ENCODE measurements at regions not wholly inside any gene's neighbourhood (a gene's known extent, or its start where the extent isn't known, plus 50 kb on each side); places are given as distances from the start of the nearest gene placed in this dataset.
A peak's percentile ranks its signal among the peaks of the same experiment; 100 is the strongest.

GRCh38 chr2:35035883-35036282 lies 1319.7 kb upstream of the CRIM1 start:
- H4K20me1 ChIP-seq (ENCODE audit: insufficient read depth, low read length), result no peaks in the 10 kb centered on the region
- no peaks in the 10 kb centered on the region for H3K27me3 Mint-ChIP-seq (ENCODE audit: low read depth in 3 of 3)
- H3K9me3 Mint-ChIP-seq, result peaks cover 3 to 23% (median 9%) of the 10 kb centered on the region in 7 donors
- intact Hi-C loops (cut with micrococcal nuclease), result no loop called here
- no peak overlapping the region for H3K4me3 Mint-ChIP-seq
- H3K36me3 ChIP-seq (replicated peaks in 1 of 2; ENCODE audit: control insufficient read depth in 1 of 2, insufficient read depth in 2 of 2, low read length in 2 of 2), result no peaks in the 10 kb centered on the region
- H3K9ac ChIP-seq (ENCODE audit: insufficient read depth, low read length, poor library complexity, severe bottlenecking), result no peak overlapping the region
- H3K79me2 ChIP-seq (ENCODE audit: insufficient read depth, low read length), result no peaks in the 10 kb centered on the region
- no peaks in the 10 kb centered on the region for H3K36me3 Mint-ChIP-seq
- no peak overlapping the region for H2AFZ ChIP-seq (ENCODE audit: insufficient read depth, low read depth, low read length, poor library complexity, severe bottlenecking)
- no peak overlapping the region for H3K4me3 ChIP-seq (replicated peaks in 1 of 3; ENCODE audit: low read depth in 2 of 3, low read length in 3 of 3)
- DNase-seq, result no peak
- no peak overlapping the region for H3K4me2 ChIP-seq (replicated peaks; ENCODE audit: extremely low read depth, low read length, poor library complexity, severe bottlenecking)
- H3K4me1 ChIP-seq (ENCODE audit: control insufficient read depth in 1 of 2, insufficient read depth in 2 of 2, low read length in 2 of 2), result no peaks in the 10 kb centered on the region
- TF ChIP-seq, protein P1, sequence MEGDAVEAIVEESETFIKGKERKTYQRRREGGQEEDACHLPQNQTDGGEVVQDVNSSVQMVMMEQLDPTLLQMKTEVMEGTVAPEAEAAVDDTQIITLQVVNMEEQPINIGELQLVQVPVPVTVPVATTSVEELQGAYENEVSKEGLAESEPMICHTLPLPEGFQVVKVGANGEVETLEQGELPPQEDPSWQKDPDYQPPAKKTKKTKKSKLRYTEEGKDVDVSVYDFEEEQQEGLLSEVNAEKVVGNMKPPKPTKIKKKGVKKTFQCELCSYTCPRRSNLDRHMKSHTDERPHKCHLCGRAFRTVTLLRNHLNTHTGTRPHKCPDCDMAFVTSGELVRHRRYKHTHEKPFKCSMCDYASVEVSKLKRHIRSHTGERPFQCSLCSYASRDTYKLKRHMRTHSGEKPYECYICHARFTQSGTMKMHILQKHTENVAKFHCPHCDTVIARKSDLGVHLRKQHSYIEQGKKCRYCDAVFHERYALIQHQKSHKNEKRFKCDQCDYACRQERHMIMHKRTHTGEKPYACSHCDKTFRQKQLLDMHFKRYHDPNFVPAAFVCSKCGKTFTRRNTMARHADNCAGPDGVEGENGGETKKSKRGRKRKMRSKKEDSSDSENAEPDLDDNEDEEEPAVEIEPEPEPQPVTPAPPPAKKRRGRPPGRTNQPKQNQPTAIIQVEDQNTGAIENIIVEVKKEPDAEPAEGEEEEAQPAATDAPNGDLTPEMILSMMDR (IDR thresholded peaks at IDR 0.05), result no peak
- no peaks in the 10 kb centered on the region for H3K4me1 Mint-ChIP-seq
- no peak overlapping the region for H3K27ac ChIP-seq (ENCODE audit: low read depth in 1 of 2, low read length in 2 of 2)
- no CpG with 5 or more reads among the region's 3 CpGs for WGBS (ENCODE audit: insufficient coverage)
- H3K27me3 ChIP-seq (ENCODE audit: control insufficient read depth in 2 of 2, insufficient read depth in 2 of 2, low read length in 2 of 2), result no peaks in the 10 kb centered on the region
- H3K9me3 ChIP-seq (replicated peaks in 1 of 2; ENCODE audit: control insufficient read depth in 1 of 2, insufficient read depth in 1 of 2, low read length in 2 of 2), result peaks cover 0 to 26% of the 10 kb centered on the region in 2 donors
- H3K27ac Mint-ChIP-seq, result no peak overlapping the region

DNA sequence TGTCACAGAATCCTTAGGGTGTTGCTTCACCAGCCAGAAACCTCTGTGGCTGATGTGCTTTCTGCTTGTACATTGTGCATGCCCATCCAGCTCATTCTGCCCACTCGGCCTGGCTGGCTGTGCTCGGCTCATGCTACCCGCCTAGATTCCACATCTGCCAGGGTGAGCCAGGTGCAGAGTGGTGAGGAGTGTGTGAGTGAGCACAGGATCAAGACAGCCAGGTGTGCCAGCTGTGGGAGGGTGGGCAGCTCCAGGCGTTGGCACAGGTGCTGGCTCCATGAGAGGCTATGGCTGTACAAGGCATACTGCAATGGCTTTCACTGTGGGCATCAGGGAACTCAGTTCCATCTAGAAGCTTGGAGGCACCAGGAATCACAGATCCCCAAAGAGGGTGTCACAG lies 1321.8 kb upstream of the CRIM1 start:
- Histone ChIP-seq H3K4me2 (replicated peaks; ENCODE audit: extremely low read depth, low read length, poor library complexity, severe bottlenecking) (no peak overlapping the region), H3K36me3 (replicated peaks in 1 of 2; ENCODE audit: control insufficient read depth in 1 of 2, insufficient read depth in 2 of 2, low read length in 2 of 2) (no peaks in the 10 kb centered on the region), H2AFZ (ENCODE audit: insufficient read depth, low read depth, low read length, poor library complexity, severe bottlenecking) (no peak overlapping the region), H3K27me3 (ENCODE audit: control insufficient read depth in 2 of 2, insufficient read depth in 2 of 2, low read length in 2 of 2) (no peaks in the 10 kb centered on the region), H3K79me2 (ENCODE audit: insufficient read depth, low read length) (no peaks in the 10 kb centered on the region), H4K20me1 (ENCODE audit: insufficient read depth, low read length) (no peaks in the 10 kb centered on the region), H3K9me3 (replicated peaks in 1 of 2; ENCODE audit: control insufficient read depth in 1 of 2, insufficient read depth in 1 of 2, low read length in 2 of 2) (peaks cover 0 to 19% of the 10 kb centered on the region in 2 donors), H3K4me3 (replicated peaks in 1 of 3; ENCODE audit: low read depth in 2 of 3, low read length in 3 of 3) (no peak overlapping the region), H3K27ac (ENCODE audit: low read depth in 1 of 2, low read length in 2 of 2) (no peak overlapping the region), H3K9ac (ENCODE audit: insufficient read depth, low read length, poor library complexity, severe bottlenecking) (no peak overlapping the region), H3K4me1 (ENCODE audit: control insufficient read depth in 1 of 2, insufficient read depth in 2 of 2, low read length in 2 of 2) (no peaks in the 10 kb centered on the region)
- WGBS (ENCODE audit: insufficient coverage), result 100% methylated on average over 4 of the region's 4 CpGs
- TF ChIP-seq, protein P1 (IDR thresholded peaks at IDR 0.05), result no peak
- Mint-ChIP-seq H3K36me3 (no peaks in the 10 kb centered on the region), H3K4me1 (no peaks in the 10 kb centered on the region), H3K27me3 (ENCODE audit: low read depth in 3 of 3) (no peaks in the 10 kb centered on the region), H3K27ac (peak overlapping the region in 1 of 7 donors; percentile 41), H3K9me3 (peaks cover 0 to 18% (median 7%) of the 10 kb centered on the region in 7 donors), H3K4me3 (no peak overlapping the region)
- intact Hi-C loops (cut with micrococcal nuclease), result no loop called here
- DNase-seq, result no peak

Measured in CD14-positive monocyte (primary cell).